ENCODE measurements at regions not wholly inside any gene's neighbourhood (a gene's known extent, or its start where the extent isn't known, plus 50 kb on each side); places are given as distances from the start of the nearest gene placed in this dataset.

GRCh38 chr2:120677696-120678247 is 57.9 kb upstream of the GLI2 start:
- TF ChIP-seq CTCF (IDR thresholded peaks at IDR 0.05 in 2 of 3, conservative IDR thresholded peaks at IDR 0.05 in 1 of 3; ENCODE audit: control insufficient read depth in 2 of 3, extremely low read depth in 1 of 3, insufficient read depth in 1 of 3, low read depth in 3 of 3, low read length in 3 of 3): no peak
- TF ChIP-seq EGR1 (IDR thresholded peaks at IDR 0.05; ENCODE audit: borderline replicate concordance in 1 of 2, low read depth in 2 of 2, low read length in 2 of 2): no peak
- TF ChIP-seq ETV6 (conservative IDR thresholded peaks at IDR 0.05 in 1 of 2, IDR thresholded peaks at IDR 0.05 in 1 of 2; ENCODE audit: borderline replicate concordance in 1 of 2, low read depth in 1 of 2): no peak
- no peak for TF ChIP-seq MYC (IDR thresholded peaks at IDR 0.05; ENCODE audit: insufficient read depth, insufficient read length, insufficient replicate concordance, low read length, severe bottlenecking)
- no peak for TF ChIP-seq YY1 (IDR thresholded peaks at IDR 0.05; ENCODE audit: low read depth, low read length)
- TF ChIP-seq GABPA (IDR thresholded peaks at IDR 0.05; ENCODE audit: low read depth): no peak
- TF ChIP-seq POLR2A (IDR thresholded peaks at IDR 0.05; ENCODE audit: low read depth, low read length): no peak
- no peak for TF ChIP-seq HCFC1 (IDR thresholded peaks at IDR 0.05; ENCODE audit: low read length)
- no peak for TF ChIP-seq CUX1 (IDR thresholded peaks at IDR 0.05; ENCODE audit: insufficient replicate concordance, low read depth, low read length)
- TF ChIP-seq ESRRA (IDR thresholded peaks at IDR 0.05; ENCODE audit: low read length): no peak

All from GM12878 (cell line).